HG02973 (cell line): ENCODE measurements at regions not wholly inside any gene's neighbourhood (a gene's known extent, or its start where the extent isn't known, plus 50 kb on each side); places are given as distances from the start of the nearest gene placed in this dataset.

Experiments used
- ATAC-seq: cut with Tn5 transposase; IDR thresholded peaks from one replicate; pipeline ENCODE4 v1.9.1; 2021; ENCODE audit warnings: moderate library complexity; ENCODE audit not compliant: unreplicated experiment

DNA sequence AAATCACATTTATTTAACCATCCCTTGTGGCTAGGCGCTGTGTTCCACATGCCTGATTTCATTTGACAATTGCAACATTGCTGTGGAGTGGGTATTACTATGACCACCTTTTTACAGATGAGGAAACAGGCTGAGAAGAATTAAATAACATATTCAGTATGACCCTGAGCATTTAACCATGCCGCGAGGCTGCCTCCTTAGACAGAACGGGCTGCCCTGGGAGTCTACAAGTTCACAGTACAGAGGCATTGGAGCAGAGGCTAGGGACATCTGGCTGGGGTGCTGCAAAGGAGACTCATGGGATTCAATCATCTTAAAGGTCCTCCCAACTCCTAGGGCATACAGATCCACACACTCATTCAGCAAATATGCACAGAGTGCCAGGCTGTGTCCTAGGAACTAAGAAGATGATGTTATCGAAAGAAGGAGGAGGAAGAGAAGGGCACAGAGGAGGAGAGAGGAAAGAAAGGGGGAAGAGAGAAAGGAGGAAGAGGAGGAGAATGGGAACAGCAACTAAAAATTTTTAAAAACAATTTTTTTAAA, 164.7 kb upstream of the CCND2 start:
- ATAC-seq, result no peak

DNA sequence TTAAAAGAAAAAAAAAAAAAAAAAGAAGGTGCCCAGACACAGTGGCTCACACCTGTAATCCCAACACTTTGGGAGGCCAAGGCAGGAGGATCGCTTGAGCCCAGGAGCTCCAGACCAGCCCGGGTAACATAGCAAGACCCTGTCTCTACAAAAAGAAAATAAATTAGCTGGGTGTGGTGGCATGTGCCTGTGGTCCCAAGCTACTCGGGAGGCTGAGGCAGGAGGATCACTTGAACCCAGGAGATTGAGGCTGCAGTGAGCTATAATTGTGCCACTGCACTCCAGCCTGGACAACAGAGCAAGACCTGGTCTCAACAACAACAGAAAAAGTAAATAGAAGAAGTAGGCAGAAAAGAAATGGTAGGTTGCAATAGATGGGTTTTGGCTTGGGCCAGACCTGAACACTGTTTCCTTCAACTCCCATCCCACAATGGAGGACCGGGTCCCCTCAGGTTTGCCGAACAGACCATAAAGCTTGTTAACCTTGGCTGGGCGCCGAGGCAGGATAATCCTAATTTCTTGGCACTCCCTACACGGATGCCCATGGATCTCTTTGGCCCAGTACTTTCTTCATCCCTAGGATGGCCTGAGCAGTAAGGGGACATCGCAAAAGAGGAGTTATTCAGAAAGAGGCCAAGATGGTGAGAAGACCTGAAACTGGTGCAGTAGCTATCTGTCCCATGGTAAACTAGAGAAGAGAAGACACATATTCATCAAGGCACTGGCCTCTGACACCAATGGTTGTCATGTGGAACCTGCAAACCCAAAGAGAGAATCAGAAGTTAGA, 165.5 kb upstream of the CCND2 start:
- no peak for ATAC-seq

GRCh38 chr12:4107436-4107878, 166.1 kb upstream of the CCND2 start:
- ATAC-seq, result peak; percentile 79

DNA sequence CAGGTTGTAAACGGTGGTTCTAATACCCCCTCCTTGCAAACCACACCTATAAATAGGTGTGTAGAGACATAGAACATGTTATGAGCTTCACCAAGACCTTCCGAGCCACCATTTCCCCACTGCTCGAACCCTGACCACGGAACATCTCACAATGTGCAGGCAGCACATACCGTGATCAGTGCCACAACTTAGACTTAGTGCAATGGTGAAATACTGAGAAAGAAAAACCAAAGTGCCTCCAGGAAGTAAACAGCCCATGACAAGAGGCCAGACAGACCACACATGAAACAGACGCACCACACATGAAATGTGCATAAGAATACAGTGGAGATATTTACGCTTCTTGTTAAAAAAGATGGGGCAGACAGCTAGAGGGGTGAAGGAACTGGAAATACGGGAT, 166.9 kb upstream of the CCND2 start:
- no peak for ATAC-seq

DNA sequence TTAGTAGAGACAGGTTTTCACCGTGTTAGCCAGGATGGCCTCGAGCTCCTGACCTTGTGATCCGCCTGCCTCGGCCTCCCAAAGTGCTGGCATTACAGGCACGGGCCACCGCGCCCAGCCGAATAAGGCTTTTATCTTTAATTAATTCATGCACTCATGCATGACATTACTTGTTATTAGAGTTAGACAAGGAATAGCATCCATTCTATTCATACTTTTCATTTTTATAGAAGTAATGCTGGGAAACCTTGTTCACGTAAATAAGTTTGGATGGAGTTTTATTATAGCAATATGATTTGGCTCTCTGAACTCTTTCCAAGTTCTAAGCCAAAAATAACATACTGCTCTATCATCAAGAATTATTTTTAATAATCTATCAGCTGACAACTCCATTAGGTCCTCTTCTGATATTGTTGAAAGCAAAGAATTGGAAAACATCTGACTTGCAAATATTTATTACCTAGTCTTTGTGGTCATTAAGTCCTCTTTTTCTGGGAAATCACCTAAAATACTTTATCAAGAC, 168.8 kb upstream of the CCND2 start:
- ATAC-seq, result no peak

DNA sequence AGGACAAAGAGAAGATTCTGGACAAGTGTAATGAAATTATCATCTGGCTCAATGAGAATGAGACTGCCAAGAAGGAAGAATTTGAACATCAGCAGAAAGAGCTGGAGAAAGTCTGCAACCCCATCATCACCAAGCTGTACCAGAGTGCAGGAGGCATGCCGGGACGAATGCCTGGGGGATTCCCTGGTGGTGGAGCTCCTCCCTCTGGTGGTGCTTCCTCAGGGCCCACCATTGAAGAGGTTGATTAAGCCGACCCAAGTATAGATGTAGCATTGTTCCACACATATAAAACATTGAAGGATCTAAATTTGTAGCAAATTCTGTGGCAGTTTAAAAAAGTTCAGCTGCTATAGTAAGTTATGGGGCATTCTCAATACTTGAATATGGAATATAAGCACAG, 174.3 kb upstream of the CCND2 start:
- ATAC-seq, result no peak

- ATAC-seq, result no peak
These were observed 182.4 kb upstream of the CCND2 start for GRCh38 chr12:4091016-4091743.

DNA sequence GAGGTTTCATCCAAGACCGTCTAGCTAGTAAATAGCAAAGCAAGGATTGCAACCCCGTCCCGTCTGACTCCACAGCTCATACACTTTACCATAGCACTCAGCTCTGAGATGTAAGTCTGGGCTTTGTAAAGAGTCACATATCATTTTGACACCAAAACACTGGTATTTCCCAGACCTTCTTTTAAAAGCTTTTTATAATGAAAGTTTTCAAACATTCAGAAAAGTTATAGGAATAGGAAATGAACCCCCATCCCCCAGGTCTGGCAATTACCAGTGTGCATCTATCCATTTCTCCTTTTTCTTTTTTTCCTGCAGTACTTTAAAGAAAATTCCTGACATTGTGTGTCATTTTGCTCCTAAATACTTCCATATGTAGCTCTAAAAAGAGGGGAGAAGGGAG, 183.6 kb upstream of the CCND2 start:
- no peak for ATAC-seq

DNA sequence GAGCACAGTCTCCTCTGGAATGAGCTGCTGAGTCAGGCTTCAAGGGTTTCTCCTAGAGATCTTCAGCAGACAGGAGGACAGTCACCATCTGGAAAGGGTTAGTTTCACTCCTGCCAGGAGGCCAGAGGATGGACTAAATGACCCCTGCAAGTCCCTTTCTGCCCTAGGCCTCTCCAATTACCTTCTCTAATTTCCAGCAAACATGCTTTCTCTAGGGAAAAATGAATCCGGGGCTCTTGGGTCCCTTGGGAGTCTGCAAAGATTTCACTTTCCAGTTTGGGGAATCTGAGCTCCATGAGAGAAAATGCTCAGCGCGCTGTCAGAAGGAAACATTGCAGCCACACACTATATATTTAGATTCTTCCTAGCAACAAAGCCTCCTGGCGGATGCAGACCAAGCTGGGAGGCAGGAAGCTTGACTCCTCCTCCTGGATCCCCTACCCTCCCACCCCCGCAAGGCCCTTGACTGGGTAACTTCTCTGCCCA, 184.4 kb upstream of the CCND2 start:
- no peak for ATAC-seq

- no peak for ATAC-seq
These were observed 185.1 kb upstream of the CCND2 start for GRCh38 chr12:4088451-4088850.

GRCh38 chr12:4086481-4086880, 187.1 kb upstream of the CCND2 start:
- ATAC-seq, result no peak

DNA sequence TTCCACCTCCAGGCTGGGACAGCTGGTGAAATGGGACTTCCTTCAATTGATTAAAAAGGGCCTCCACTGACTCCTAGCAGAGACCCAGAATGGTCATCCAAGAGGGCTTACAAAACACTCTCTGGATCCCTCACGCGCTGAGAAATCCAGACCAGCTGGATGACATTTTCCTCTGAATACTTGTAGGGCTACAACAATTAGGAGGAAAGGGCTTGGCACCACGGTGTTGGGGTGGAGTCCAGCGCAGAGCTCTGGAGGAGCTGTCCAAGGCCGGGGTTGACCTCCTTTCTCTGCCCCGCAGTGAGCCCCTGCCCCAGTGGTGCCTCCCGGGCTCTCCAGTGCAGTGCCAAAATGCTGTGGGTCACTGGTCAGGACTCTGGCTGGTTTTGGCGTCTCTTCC, 189.0 kb upstream of the CCND2 start:
- ATAC-seq, result no peak

DNA sequence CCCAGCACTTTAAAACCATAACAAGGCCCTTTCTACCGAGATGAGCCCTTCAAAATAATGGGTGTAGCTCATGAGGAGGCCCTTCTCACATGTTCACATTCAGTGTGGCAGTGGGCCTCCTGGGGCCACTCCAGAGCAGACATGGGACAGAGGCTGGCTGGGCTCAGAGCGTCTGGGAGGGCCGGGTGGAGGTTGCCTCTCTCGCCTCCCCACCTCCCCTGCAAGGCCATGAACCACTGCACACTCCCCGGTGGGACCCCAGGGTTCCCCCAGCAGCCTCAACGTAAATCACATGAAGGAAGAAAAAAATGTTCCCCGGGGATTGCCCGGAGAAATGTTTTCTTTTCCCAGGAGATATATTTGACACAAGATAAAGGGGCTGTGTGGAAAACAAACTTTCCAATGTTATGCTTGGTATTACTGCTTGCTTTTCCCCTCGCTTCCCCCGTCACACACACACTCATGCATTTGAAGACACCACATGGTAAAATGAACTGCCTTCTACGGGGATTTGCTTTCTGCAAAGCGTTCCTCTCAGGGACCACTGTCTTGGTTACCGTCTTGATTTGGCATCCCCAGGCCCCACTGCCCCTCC, 190.7 kb upstream of the CCND2 start:
- no peak for ATAC-seq

DNA sequence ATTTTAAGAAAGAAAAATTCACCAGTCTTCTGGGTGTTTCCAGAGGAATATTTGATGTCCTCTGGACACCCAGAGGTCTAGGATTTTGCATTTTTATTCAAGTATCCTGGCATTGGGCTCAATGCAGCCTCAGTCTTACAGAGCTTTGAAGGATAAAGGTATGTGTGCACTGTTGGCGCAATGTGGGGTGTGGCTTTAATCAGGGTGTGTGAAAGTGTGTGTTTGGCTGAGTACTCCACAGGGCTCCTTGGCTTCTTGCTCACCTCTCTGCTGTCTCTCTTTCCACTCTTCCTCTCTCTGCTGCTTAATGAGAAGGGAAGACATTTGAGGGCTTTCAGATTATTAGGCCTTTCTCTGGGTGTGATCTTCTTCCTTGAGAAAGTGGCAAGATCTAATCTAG, 193.3 kb upstream of the CCND2 start:
- ATAC-seq, result no peak

GRCh38 chr12:4074129-4074528, 199.4 kb upstream of the CCND2 start:
- no peak for ATAC-seq

DNA sequence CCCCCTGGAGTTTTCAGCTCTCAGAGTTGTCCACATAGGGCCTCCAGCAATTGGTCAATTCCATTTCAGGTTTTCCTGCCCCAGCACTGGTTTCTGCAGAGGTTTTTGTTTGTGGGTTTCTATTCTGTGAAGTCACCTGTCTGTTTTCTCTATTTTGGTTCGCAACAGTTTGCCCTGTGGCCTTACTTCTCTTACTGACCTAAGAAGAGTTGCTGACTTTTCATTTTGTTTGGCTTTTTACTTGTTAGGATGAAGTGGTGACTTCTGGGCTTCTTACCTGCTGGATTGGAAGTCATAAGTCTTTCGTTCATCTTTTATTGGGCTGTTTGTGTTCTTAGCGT, 196.4 kb upstream of the PARP11 start:
- no peak for ATAC-seq

GRCh38 chr12:4068981-4069669, 195.9 kb upstream of the PARP11 start:
- ATAC-seq, result no peak

DNA sequence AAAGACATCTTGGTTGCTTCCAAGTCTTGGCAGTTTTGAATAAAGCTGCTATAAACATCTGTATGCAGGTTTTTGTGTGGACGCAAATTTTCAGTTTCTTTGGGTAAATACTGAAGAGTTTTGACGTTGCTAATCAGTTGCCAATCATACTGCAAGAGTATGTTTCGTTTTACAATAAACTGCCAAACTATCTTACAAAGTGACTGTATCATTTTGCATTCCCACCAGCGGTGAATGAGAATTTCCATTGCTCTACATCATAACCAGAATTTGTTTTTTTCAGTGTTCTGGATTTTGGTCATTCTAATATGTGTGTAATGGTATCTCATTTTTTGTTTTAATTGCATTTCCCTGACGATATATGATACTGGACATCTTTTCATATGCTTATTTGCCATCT, 190.8 kb upstream of the PARP11 start:
- ATAC-seq, result no peak

DNA sequence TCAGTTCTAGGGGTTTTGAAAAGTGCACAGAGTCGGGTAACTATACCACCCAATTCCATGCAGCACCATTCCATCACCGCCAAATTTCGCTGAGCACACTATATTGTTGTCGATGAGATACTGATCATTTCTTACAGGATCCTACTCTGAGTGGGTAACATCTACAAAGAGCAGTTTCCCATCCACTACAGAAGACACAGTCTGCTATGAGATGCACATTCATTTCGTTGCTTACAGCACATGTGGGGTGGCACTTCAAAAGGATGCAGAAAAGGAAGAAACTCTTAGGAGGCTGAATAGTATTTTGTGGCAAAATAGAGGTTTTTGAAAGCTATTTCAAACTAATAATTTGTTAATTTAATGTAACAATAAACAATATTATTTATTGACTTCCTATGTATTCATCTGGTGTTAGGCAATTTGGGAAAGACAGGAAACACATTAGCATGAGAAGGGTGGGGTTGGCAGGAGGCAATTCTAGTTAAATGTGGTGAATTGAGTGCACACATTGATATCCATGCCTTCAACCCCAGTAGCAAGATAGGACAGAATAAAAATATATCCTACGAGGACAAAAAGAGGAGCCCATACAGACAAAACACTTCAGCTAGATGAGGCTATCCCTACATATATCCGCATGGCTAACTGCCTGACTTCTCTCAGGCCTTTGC, 186.8 kb upstream of the PARP11 start:
- no peak for ATAC-seq
